Lower leg skin (tissue), 3 donors: ENCODE measurements at regions not wholly inside any gene's neighbourhood (a gene's known extent, or its start where the extent isn't known, plus 50 kb on each side); places are given as distances from the start of the nearest gene placed in this dataset.

ENCODE experiments used
- CTCF ChIP-seq, 3 donors: fragments of 450-650 bp; IDR thresholded peaks; one replicate each; pipeline ENCODE4 v1.5.1; 2016; ENCODE audit warnings: antibody characterized with exemption in 3 of 3, mild to moderate bottlenecking in 3 of 3, moderate library complexity in 2 of 3
- POLR2A ChIP-seq, 2 donors: fragments of 450-650 bp; IDR thresholded peaks; one replicate each; pipeline ENCODE4 v1.6.1; 2016 to 2017; ENCODE audit warnings: antibody characterized with exemption in 2 of 2, mild to moderate bottlenecking in 1 of 2, moderate library complexity in 1 of 2

- no peak for TF ChIP-seq CTCF (IDR thresholded peaks at IDR 0.05)
- TF ChIP-seq POLR2A (IDR thresholded peaks at IDR 0.05): no peak
Measured at GRCh38 chr16:56121156-56121500, 70.2 kb upstream of the GNAO1 start.
